ENCODE measurements at regions not wholly inside any gene's neighbourhood (a gene's known extent, or its start where the extent isn't known, plus 50 kb on each side); places are given as distances from the start of the nearest gene placed in this dataset.
"Not testable (repeated sequence)": the region's sequence is repeated elsewhere in the genome, so short reads cannot be mapped to it uniquely, and the experiment has no call there.

DNA sequence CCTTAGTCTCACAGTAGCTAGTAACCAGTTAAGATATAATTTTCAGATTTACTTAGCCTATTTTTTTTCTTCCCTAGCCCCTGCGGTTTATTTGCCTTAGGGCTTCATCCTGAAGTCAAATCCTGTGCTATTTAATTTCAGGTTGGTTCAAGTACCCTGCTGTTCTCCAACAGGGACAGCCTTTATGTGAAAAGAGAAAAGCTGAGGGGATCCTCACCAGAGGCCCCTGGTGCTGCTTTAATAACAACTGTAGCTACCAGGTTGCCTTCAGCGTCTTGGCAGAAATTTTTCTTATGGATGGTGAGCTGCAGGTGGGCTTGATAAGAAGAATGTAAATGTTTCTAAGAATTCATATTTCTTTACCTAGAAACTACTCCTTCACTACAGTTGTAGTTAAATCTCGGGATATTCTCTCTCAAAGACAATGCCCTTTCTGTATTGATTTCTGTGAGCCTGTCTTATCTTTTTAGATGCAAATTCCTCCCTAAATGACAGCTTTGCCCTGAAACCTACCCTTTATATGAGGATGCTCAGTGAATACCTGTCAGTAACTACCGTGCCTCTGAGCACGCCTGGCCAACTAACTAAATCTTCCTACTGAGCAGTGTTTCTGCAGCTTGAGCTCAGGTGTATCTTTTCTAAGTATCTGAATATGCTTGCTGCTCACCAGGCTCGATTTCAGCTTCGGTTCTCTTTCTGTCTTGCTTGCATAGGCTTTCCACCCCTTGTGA, 320.5 kb downstream of the MMUT start:
- FAIRE-seq (no peak), DNase-seq (ENCODE audit: low spot score in 2 of 2) (no peak)

DNA sequence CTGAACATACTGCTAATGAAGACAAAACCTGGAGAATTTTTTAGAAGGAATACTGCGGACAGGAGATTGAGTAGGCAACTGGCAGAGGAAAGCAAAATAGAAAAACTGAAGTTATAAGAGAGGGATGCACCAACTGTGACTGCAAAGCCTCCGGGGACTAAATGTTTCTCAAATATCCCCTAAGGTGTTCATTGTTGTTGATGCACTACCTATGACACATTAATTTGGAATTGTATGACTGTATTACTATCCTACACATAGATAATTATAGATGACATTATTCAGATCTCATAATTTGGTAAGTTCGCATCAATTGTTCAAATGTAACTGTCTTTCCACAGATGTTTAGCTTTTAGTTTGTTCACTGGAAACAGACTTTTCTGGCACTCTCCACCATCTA, 341.1 kb downstream of the MMUT start:
- no peak for DNase-seq (ENCODE audit: low spot score in 2 of 2)
- no peak for FAIRE-seq

DNA sequence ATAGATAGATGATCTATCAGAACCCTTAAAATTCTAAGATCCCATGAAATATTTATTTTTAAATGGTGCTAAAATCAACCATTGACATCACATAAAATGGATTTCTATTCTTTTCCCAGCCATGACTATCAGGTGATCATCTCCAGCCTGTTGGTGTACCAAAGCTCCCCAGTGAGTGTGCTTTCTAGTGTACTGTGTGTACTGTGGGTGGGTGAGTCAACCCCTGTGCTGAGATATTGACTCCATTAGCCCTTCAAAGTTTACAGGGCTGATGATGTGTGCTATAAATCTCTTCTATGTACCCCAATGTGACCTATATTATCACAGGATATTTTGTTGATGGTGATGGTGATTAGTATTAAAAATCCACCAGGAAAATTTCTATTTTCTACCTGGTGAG, 344.6 kb downstream of the MMUT start:
- DNase-seq (ENCODE audit: low spot score in 2 of 2) (no peak), FAIRE-seq (no peak)

DNA sequence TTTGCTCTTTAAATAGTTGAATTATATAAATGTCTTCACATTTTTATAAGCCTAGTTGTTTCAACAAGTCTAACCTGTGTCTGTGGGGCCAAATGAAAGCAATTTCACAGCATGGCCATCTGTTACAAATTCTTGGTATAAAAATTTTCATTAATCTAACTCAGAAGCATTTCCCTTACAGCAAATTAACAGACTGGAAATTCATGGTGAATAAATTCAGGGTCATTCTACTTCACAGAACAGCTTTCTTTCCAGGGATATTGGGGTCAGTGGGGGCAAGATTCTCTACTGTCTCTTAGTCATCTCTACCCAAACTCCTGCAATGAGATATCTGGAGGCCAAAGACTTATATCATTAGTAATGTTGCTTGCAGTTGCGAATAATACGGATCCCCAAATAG, 352.1 kb downstream of the MMUT start:
- FAIRE-seq, result no peak
- DNase-seq (ENCODE audit: low spot score in 2 of 2), result no peak

DNA sequence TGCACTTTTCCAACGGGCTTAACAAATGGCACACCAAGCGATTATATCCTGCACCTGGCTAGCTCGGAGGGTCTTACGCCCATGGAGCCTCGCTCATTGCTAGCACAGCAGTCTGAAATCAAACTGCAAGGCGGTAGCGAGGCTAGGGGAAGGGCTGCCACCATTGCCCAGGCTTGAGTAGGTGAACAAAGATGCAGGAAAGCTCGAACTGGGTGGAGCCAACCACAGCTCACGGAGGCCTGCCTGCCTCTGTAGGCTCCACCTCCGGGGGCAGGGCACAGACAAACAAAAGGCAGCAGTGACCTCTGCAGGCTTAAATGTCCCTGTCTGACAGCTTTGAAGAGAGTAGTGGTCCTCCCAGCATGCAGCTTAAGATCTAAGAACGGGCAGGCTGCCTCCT, 365.4 kb downstream of the MMUT start:
- DNase-seq (ENCODE audit: low spot score in 2 of 2); FAIRE-seq: not testable (repeated sequence)

DNA sequence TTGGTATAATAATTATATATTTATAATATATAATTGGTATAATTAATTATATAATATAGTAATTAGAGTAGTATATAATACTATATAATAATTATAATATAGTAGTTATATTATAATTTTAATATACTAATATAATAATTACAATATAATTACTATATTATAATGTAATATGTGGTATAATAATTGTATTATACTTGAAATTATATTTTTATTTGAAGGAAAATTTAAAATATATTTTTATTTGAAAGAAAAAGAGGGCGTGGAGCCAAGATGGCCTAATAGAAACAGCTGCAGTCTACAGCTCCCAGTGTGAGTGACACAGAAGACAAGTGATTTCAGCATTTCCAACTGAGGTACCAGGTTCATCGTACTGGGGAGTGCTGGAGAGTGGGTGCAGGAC, 365.9 kb downstream of the MMUT start:
- DNase-seq (ENCODE audit: low spot score in 2 of 2), result no peak
- no peak for FAIRE-seq

DNA sequence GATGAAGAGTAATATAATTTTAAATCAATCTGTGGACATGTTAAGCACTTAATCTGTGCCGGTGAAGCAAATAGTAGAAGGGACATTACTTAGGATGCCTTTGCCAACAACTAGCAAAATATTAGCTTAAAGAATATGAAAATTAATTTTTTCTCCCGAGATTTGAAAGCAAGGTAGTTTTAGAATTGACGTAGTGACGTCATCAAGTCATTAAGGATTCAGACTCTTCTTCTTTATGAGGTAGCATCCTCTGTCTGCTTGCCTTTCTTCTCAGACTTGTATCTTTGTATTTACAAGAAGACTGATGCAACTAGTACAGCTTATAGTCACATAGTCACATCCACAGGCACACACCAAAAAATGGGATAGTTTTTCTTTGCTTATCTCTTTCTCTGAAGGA, 374.4 kb downstream of the MMUT start:
- no peak for DNase-seq (ENCODE audit: low spot score in 2 of 2)
- FAIRE-seq, result no peak

DNA sequence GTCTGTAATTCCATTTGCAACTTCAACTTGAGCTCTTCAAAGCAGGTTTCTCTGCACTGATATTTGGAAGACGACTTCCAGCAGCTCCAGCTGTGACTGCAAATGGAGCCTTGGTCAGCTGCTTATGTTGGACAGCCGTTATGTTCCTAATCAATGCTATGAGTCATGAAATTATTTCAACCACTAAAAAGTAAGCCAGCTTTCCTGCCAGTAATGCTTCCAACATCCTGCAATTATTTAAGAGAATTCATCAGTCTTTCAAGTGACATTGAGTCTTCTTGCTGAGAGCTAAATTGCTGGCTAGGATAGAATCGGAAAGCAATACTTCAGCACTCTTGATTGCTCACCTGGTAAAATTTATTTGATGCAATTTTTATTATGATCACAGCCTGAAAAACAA, 375.7 kb downstream of the MMUT start:
- FAIRE-seq (no peak), DNase-seq (ENCODE audit: low spot score in 2 of 2) (no peak)

DNA sequence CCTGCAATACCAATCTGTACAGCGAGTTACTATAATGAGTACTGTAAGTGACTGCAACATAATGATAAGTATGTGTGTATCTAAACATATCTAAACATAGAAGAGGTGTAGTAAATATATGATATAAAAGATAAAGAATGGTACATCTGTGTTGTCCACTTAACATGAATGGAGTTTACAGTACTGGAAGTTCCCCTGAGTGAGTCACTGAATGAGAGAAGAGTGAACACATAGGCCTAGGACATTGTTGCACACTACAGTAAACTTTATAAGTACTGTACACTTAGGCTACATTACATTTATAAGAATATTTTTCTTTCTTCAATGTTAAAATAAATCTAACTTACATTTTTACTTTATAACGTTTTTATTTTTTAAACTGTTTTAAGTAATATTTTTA, 380.4 kb downstream of the MMUT start:
- DNase-seq (ENCODE audit: low spot score in 2 of 2) (no peak), FAIRE-seq (no peak)

DNA sequence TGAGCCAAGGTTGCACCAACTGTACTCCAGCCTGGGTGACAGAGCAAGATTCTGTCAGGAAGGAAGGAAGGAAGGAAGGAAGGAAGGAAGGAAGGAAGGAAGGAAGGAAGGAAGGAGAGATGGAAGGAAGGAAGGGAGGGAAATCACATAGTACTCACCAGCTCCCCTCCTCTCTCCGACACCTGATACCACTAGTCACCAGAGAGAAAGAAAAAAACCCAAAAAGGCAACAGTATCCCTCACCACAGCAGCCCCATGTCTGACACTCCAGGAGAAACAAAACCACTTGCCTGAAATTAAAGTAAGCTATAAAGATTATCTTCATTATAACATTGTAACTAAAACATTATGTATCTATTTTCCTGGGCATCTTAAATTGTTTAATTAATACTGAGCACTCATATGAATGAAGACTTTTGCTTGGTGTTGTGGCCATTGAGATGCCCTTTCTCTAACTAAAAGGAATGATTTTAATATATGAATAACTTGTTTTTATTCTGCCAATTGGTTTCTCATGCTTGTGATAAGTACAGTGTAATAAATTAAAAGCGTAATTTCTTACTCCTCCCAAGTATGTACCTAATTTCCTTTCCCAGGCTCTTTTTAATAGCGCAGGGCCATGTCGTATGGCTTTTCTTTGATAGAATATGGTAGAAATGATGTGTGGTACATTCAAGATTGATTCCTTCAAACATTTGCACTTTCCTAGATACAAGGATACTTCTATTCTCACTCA, 390.0 kb downstream of the MMUT start:
- FAIRE-seq (no peak), DNase-seq (ENCODE audit: low spot score in 2 of 2) (no peak)

DNA sequence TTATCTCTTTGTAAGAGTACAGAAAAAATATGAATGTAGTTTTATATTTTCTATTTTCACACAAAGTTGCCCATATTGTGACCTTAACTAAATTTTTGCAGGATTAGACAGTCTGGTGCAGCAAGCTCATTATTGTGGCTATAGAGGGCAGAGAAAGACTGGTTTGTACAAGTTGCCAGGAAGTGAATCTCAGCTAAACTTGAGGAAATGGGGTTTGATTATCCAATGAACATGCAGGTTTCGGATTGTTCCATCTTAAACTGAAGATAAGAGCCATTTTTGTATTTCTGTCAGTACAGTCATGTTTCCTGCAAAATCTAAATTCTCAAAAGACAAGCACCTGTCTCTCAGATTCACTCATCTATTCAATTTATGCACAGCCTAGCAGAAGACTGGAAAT, 390.9 kb downstream of the MMUT start:
- DNase-seq (ENCODE audit: low spot score in 2 of 2) (no peak), FAIRE-seq (no peak)

DNA sequence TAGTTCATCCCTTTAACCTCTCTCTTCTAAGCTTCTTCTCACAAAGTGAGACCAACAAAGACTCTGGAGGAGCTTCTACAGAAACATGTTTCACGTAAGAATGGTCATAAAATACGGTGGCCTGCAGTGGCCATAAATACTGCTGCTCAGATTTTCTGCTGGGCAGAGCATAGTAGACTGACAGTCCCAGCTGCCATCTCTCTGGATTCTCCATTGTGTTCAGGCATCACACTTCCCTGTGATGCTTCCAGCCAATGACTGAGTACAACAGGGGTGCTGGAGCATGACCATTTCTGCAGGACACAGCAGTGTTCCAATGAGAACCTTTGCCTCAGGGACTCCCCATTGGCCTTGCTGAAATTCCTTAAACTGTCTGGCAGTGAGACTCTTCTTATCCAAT, 392.6 kb downstream of the MMUT start:
- FAIRE-seq (no peak), DNase-seq (ENCODE audit: low spot score in 2 of 2) (no peak)

DNA sequence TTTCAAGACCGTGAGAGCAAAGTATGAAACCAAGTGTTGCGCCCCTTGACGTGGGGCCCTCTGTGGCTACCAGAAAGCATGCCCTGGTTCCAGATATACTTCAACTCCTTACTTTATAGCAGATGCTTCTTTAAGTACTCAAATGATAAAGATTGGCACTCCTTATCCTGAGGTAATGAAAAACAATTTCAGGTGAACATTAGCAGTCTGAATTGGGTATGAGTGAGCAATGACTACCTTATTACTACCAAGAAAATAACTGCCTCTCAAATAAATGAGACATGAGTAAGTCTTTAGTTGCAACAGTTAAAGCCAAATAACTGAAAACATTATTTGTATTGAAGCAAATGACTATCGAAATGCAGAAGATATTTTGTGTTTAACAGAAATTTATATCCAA, 408.7 kb downstream of the MMUT start:
- no peak for FAIRE-seq
- no peak for DNase-seq (ENCODE audit: low spot score in 2 of 2)

DNA sequence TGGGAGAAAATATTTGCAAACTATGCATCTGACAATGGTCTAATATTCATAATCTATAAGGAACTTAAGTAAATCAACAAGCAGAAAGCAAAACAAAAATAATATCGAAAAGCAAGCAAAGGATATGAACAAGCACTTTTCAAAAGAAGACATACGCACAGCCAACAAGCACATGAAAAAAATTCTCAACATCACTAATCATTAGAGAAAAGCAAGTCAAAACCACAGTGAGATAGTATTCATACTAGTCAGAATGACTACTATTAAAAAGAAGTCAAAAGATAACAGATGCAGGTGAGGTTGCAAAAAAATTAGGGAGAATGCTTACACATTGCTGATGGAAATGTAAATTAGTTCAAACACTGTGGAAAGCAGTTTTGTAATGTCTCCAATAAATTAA, 410.2 kb downstream of the MMUT start:
- FAIRE-seq, result no peak
- no peak for DNase-seq (ENCODE audit: low spot score in 2 of 2)

DNA sequence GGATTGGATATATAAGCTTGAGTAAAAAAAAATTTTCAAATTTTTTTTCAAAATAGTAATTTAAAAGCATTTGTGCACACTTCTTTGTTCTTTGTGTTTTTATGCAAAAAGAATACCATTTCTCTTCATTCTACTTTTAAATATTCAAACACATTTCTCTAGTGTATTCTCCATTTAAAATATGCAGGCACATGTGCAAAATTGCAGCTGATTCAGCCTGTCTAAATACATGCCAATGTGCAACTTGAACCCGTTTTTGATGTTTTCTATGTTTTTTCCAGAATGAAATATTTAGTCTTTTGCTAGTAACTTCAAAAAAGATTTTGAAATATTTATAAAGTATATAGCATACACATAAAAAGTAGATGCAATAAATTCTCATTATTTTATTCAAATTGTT, 411.8 kb downstream of the MMUT start:
- FAIRE-seq (peak; percentile 39), DNase-seq (ENCODE audit: low spot score in 2 of 2) (no peak)

DNA sequence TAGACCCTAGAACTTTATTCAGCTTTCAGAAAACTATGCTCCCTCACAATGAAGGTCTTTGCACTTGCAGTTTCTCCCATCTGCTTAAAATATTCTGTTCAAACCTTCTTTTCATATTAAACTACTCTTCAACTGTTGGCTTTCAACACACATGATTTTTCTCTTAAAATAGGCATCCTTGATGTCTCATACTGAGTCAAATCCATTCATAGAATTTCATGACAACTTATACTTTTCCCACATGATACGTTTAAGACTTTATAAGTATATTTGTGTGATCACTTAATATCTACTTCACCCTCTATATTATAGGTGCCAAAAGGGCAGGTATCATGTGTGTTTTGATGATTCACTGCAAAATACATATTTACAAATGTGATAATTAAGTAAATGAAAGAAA, 412.5 kb downstream of the MMUT start:
- DNase-seq (ENCODE audit: low spot score in 2 of 2) (no peak), FAIRE-seq (no peak)

DNA sequence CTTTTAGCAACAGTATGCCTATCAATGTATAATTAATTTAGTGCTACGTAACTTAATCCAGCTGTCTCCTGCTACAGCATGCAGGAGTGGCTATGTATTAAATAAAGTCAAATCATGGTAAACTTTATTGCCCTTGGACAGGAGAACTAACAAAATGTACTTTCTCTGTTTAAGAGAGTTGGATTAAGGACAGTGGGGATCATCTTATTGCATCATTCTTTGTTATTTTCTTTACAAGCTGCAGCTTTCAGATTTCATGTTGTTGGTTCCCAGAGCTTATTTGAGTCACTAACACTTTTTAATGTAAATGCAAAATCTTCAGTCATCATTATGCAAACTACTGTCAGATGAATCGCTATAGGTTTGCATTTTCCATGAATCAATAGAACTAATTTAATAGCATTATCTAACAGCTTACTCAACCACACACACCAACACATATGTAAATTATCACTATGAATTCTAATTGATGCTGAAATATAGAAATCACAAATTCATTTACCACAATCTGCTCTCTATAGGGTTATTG, 424.7 kb downstream of the MMUT start:
- DNase-seq (ENCODE audit: low spot score in 2 of 2), result no peak
- no peak for FAIRE-seq

DNA sequence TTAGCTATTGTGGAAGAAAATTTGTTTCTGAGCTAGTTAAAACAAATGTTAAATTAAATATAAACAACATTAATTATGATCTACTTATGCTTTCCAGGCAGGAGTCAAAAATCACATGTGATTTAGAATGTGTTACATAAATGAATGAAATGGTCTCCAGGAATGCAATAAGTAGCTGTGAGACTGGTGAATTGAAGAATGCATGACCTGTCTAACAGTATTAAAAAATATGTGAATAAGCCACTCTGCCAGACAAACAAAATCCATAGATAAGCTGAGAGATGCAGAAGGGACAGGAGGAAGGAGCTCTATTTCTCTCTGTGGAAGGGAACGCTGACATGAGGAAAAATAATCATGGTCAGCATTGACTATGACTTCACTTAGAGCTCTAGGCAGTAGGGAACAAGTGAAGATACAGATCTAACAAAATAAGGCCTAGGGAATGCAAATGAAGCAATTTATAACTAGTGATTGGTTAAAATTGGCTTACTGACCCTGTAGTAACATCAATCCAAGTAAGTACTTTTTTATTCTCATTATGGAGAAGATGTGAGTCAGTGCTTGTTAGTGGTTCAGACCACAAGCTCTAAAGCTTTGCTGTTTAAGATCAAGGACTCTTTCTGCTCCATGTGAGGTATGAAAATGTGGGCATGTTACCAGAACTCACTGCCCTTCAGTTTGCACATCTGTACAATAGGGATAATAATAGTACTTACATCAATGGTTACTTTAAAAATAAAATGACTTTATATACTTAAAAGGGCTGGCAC, 432.6 kb downstream of the MMUT start:
- DNase-seq (ENCODE audit: low spot score in 2 of 2) (no peak), FAIRE-seq (no peak)

DNA sequence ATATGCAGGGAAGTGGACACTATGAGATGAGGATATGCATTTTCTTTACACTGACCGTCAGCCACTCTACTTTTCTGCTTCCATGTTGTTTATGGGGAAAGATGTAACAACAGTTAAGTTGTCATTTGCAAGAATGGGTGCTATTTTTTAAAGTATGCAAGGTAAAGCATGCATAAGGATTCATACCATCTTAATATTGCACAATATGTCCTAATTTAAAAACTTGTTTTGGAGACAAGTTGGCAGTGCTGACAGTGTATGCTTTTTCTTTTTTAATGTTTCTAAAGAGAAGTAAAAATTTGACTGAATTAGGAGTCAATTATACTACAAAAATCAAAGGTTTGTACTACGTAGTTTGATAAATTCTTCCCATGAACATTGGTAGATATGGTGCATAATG, 435.4 kb downstream of the MMUT start:
- FAIRE-seq, result no peak

DNA sequence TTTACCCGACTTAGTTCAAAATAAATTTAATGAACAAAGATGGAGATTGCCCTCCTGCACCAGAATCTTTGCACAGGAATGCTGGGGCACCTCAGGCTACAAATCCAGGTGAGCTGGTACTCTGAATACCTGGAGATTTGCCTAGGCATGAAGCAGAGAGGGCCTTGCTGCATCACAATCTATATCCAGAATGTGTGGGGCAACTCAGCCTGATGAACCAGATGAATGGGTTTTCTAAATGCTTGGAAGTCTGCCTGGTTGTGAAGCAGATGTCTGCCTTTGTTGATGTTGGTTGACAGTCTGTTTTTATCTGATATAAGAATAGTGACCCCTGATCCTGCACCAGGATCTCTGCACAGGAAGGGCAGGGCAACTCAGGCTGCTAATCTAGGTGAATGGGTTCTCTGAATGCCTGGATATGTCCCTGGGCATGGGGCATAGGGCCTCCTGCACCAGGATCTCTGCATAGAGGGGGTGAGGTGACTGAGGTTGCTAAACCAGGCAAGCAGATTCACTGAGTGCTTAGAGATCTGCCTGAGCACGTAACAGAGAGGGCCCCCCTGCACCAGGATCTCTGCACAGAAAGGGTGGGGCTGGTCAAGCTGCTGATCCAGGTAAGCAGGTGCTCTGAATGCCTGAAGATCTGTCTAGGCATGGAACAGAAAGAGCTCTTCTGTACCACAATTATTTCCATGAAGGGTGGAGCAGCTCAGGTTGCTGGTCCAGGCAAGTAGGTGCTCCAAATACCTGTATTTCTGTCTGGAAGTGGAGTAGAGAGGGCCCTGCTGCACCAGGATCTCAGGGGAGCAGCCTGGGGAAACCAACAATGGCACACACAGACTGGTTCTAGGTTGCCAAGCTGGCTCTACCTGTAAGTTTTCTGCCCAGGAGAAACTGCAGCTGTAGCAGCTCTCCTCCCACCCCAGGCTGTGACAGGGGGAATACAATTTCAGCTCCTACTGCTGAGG, 437.5 kb downstream of the MMUT start:
- no peak for DNase-seq (ENCODE audit: low spot score in 2 of 2)
- FAIRE-seq, result no peak

More for the DNA sequence above, 435.4 kb downstream of the MMUT start:
- no peak for DNase-seq (ENCODE audit: low spot score in 2 of 2)

Data from frontal cortex (tissue), 3 donors.